ENCODE measurements at regions not wholly inside any gene's neighbourhood (a gene's known extent, or its start where the extent isn't known, plus 50 kb on each side); places are given as distances from the start of the nearest gene placed in this dataset.

DNA sequence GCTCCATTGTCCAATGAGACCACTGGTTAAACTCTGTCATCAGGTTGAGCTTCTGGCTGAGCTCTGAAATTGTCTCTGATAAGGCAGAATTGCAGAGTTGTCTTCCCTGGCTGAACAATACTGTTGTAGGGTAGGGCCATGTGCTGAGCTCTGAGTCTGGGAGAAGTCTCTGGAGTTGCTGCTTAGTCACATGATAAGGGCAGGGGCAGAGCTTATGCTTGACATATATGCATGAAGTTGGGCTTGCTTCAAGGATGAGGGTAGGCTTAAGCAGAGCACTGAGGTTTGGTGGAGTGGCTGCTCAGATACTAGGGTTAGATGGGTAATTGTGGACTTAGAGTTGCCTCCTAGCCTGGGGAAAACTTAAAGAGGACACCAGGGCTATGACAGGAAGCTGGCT lies 946.3 kb upstream of the MIR17HG start:
- DNase-seq, result no peak

DNA sequence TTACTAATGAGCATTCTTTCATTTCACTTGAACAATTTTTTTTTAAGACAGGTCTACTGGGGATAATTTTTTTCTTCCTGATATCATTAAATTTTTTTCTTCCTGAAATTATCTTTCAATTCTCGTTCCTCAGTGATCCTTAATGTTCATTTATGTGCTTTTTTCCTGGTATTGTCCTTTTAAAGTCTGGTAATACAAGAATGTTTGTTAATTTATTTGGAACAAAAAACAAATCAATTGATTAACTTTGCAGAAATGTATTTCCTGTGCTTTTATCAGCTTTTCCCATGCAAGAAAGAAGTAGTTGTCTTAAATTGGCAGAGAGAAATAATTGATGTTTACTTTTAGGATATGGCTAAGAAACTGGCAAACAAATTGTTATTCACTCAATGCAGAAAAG lies 945.4 kb upstream of the MIR17HG start:
- no peak for DNase-seq

DNA sequence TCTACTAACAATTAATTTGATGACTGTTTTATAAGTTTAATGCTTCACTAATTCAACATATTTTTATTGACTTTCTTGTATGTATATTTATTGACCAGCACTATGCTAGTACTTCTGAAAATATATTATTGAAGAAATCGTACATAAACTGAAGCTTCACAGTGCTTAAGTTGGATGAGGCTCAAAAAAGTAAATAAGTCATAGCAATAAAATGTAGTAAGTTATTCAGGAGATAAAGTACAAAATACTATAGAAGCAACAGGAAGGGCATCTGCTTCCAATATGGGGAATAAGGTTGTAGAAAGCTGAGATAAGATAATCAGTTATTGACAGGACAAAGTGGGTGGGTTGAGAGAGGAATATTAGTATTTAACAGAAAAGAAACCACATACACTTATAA lies 944.9 kb upstream of the MIR17HG start:
- DNase-seq, result no peak

DNA sequence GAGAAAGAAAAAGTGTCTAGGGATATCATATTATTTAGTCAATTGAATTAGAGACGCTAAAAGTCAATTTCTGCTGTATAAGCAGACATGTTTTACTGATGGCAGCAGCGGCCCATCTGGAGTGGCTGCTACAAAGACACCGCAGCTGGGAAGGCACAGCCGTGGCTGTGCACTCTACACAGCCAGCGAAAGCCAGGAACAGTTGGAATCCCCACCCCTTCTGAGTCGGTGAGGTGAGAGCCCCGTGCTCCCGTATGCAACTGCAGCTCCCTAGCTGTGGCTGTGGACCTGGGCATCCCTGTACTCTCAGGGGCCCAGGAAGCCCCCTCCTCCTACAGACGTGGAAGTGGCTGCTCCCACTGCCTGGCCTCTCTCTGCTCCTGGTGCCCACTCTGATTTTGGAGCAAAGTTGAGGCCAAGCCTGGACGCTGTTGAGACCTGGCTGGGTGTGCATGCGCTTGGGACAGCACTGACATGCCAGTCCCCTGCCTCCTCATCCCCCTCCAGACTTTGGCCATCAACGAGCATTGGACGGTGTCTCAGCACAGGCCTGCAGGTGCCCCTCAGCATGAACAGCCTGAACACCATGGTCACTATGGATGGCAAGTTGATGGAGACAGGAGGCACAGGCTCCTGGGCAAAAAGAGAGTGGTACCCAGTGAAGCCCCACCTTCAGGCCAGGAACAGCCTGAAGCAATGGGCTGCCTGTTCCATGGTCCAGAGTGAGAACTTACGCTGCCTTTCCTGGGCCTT lies 944.0 kb upstream of the MIR17HG start:
- DNase-seq, result no peak

DNA sequence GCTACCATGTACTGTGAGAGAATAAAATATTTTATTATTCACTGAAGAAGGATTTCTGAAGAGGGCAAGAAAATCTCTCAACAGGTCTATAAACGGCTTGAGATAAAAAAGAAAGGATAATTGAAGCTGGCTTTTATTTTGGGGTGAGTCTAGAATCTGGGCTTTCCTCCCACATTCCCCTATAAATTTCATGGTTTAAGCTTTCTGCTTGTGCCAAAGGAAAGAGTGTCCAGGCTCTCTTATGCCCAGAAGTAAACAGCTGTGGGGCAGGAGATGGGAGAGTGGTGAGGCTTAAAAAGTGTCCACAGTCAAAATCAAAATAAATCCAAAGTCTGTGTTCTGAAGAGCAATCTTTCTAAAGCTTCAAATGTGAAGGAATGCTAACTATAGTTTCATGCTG lies 942.2 kb upstream of the MIR17HG start:
- DNase-seq, result no peak

DNA sequence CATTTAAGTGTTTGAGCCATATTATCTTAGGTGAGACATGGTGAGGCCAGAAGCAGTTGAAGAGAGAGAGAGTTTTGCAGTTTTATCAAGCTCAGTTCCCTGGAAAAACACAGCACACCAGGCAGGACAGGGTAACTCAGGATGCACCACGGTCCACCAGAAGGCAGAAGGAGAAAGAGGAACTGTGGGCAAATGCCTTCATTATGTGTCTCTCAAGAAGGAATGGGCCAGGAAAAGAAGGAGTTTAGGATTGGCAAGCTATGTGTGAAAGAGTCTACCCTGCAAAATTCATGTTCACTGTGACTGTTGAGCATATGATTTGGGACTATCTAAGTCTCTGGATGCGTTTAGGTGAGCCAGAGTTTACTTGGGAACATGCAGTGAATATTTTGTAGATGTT lies 934.5 kb upstream of the MIR17HG start:
- no peak for DNase-seq

DNA sequence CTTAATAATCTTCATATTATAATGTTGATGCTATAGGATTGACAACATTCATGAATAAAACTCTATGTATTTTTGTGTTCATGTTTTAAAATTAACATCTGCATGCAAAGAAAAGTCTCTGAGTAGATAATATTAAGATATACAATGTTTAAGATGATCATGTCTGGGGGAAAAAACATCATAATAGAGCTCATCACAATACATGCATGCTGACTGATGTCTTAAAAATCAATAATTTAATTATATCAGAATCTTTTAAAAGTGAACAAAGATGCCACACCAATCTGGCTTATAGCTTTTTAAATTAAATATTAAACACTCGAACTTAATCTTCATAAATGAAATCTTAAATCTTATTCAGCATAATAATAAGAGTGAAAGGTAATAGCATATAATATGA lies 933.9 kb upstream of the MIR17HG start:
- no peak for DNase-seq

DNA sequence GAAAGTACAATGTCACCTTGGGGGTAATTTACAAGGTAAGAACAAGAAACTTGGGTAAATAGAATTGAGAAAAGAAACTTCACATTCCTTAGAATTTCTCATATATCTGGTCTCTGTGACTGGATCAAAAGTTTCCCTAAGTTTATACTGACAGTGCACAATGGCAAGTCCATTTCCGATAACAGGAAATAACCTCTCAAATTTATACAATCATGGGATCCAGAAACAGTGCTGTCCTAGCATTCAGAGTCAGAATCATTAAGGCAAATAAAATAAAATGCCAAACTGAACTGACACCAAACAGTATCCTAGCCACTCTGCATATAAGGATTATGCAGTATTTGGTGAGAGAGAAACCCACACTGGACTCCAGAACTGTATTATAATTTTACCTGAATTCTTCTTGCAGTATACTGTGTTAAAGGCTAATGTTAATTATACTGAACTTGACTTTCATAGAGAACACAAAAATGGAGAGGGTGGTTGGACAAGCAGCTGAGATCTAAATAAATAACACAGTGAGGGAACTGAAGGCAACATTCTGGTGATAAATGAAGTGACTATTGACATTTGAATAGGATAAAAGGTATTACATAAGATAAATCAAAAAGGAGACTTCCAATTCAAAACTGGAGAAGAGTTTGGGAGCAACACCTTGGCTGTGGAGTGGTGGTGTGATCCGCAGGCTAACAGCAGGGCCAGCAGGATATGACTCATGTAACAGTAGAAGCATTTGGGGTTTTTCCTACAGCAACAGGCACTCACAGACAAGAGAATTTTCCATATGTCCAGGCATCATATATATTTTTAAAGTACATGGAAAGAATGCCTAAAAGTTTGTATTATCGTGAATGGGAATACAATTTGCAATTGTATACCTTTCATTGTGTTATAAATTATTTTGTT lies 932.5 kb upstream of the MIR17HG start:
- DNase-seq, result no peak

DNA sequence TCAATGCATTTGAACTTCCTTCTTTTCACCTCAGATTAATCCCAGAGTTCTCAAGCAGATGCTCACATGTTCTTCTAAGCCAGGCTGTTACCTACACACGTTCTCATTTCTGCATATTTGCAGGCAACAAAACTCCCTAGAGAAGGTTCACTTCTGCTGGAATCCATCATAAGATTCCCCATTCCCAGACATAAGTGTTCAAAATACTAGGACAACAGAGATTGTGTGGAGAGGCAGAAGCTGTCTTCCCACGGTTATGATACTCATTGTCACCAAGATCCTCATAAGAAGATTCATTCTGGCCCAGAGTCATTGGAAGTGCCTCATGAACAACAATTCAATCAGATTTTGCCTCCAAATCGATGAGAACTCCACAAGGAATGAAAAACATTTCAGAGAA lies 931.6 kb upstream of the MIR17HG start:
- no peak for DNase-seq

DNA sequence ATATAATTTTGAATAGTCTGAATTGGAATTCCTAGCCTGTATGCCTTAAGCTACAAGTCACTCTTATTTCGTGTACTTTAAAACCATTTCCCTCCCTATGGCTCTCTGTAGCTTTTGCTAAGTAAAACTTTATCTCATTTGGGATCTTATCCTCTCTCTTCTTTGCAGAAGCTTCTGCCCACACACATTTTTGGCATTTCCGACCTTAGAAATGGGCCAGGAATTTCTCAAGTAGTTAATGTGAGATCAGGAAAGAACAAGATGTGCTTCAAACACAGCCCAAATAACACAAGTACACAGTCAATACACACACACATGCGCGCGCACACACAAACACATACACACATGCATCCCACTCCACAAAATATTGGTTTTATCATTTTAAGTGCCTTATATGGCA lies 931.0 kb upstream of the MIR17HG start:
- no peak for DNase-seq

DNA sequence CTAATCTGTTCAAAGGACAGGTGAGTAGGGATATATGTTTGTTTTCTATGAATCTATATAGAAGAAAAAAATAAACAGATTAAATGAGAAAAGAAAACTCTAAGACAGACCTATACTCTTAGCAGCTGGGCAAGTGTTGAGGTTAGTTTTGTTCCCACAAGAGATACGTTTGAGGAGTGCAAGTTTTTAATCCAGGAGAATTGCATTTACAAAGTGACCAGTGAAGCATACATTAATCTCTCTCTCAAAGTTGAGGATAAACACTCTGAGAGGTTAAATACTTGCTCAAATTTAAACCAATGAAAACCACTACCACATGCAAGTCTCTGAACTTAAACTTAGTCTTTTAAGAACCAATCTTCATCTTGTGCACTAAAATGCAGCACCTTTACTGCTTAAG lies 930.5 kb upstream of the MIR17HG start:
- DNase-seq, result no peak

DNA sequence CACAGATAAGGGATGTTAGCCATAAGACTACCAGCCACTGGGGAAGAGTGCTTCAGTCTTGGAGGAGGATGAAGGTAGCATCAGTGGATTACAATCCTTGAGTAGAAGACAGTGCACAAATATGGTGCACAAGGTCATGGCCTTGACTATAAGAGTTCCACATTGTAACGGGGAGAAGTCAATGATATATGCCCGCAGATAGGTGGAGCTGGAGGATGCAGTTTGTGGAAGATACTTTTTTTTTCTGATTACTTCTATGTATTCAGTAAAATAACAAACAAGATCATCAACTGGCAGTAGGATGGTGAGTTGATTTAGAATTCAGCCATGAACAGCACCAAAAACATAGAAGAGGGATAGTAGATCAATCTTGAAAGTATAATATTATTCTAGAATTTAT lies 926.8 kb upstream of the MIR17HG start:
- DNase-seq, result no peak

DNA sequence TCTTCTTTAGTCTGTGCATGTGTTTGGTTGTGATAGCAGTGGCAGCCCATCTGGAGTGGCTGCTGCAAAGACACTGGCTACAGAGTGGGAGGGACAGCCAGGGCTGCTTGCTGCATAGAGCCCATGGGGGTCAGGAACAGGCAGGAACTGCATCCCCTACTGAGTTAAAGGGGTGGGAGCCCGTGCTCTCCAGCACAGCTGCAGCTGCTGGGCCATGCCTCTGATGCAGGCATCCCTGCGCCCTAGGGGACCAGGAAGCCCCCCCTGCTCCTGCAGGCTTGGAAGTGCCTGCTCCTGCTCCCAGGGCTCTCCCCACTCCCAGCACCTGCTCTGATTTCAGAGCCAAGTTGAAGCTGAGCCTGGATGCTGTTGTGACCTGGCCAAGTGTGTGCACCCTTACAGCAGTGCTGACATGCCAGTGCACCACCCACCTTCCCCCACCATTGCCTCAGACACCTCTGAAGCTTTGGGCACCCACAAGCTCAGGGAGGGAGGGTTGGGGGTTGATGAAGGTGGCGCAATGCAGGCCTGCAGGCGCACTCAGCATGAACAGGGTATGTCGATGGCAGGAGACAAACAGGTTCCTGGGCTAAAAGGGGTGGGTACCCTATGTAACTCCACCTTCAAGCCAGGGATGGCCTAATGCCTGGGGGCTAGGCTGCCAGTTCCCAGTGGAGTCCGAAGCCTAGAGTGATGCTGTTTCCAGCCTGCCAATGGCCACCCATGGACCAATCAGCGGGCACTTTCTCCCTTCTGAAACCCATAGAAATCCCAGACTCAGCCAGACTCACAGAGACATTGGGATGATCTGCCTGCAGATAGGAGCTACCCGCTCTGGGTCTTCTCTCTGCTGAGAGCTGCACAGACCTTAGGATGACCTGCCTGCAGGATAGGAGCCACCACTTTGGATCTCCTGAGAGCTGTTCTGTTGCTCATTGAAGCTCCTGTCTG lies 919.9 kb upstream of the MIR17HG start:
- no peak for DNase-seq

DNA sequence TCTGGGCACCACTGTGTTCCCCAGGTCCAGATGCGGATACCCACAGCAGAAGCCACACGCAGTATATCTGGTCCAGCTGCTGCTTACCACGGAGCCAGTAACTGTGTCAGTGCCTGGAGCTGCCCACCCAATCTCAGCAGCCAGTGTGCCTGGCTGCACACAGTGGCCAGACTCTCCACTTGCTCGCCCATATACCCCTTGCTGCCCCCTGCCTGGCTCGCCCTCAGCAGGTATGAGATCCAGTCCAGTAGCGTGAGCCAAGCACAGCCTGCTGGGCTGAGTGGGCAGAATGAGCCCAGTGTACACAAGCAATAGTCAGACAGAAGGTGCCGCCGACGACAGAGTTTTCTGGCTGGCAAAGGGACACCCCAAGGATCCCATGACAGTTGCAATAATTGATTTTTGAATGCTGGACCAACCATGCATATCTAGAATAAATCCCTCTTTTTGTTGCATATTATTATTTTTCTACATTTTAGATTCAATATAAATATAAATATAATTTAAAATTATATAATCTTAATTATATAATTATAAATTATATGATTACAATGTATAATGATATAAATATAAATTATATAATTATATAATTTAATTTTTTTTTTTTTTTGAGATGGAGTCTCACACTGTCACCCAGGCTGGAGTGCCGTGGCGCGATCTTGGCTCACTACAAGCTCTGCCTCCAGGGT lies 918.8 kb upstream of the MIR17HG start:
- no peak for DNase-seq

DNA sequence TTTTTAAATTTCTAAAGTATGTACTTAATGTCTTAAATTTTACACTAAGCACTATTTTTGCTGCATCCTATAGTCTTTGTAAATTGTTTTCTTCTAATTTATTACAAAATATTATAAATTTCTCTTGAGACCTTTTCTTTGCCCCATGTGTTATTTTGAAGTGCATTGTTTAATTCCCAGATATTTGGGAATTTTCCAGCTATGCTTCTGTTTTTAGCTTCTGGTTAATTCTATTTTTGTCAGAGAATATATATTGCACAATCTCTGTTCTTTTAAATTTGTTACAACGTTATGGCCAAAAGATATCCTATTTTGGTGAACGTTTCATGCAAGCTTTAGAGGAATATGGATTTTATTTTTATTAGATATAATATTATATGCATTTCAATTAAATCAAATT lies 917.4 kb upstream of the MIR17HG start:
- DNase-seq, result no peak

DNA sequence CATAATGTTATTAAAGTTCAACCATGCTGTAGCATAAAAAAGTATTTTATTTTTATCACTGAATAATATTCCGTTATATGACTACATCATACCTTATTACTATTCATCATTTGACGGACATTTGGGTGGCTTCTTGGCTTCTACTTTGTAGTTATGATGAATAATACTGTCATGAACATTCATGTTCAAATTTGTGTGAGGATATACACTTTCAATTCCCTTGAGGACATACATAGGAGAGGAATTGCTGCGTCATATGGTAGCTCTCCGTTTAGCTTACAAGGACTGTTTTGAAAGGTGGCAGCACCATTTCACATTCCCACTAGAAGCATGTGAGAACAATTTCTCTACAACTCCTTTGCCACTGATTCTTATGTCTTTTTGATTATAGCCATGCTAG lies 910.8 kb upstream of the MIR17HG start:
- DNase-seq, result no peak

DNA sequence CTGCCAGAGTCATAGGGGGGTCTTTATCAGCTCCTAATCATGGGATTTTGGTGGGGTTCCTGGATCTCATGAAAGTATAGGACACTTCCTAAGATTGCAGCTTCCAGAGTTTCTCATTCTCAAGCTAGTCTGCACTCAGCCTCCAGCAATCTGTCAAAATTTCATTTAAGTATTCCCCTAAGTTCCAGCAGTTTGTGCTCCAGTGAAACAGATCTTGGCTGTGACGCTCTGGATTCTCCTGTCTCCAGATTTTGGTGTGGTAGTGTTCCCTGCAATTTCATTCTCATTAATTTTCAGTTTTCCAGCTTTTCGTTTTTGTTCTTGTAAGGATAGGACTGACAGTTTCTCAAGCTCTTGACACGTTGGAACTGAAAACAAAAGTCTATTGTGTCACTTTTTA lies 908.9 kb upstream of the MIR17HG start:
- no peak for DNase-seq

DNA sequence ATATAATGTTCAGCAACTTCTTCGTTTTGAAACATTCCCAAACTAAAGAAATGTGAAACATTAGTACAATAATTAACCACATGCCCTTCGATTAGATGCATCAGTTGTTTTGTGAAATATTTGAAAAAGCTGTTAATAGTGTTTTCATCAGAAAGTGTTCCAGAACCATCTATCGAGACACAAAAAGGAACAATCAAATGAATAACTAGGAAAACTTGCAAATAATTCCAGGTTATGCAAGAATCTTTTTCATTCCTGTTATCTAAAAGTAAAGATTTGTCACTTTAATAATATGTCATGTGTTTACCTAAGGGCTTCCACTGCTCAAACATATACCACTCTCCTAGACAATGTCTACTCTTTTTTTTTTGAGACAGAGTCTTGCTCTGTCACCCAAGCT lies 904.2 kb upstream of the MIR17HG start:
- no peak for DNase-seq

DNA sequence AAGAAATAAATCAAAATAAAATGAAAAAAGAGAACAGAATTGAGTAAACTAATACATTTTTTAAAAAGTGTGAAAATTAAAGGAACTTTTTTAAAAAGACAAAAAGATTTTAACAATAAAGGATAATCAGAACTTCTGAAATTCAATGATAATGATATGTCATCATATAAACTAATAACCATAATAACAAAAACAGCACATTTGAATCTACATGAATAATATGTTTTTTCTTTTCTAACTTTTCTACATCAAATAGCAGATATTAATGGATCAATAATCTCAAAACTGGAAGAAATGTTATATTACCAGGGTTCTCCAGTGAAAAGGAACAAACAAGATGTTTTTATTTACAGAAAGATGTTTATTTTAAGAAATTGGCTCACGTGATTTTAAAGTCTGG lies 903.3 kb upstream of the MIR17HG start:
- no peak for DNase-seq

DNA sequence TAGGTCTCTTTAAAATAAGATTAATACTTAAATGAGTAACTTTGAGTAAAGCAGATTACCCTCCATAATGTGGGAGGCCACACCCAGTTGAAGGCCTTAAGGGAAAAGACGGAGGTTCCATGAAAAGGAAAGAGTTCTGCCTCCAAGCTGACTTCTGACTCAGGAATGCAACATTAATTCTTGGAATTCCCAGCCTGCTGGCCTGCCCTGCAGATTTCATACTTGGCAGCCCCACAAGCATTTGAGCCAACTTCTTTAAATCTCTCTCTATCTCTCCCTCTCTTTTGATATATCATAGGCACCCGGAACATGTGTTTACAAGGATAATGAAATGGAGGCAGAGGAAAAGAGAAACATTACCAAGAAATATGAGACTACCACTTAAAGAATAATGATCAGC lies 902.3 kb upstream of the MIR17HG start:
- no peak for DNase-seq

DNA sequence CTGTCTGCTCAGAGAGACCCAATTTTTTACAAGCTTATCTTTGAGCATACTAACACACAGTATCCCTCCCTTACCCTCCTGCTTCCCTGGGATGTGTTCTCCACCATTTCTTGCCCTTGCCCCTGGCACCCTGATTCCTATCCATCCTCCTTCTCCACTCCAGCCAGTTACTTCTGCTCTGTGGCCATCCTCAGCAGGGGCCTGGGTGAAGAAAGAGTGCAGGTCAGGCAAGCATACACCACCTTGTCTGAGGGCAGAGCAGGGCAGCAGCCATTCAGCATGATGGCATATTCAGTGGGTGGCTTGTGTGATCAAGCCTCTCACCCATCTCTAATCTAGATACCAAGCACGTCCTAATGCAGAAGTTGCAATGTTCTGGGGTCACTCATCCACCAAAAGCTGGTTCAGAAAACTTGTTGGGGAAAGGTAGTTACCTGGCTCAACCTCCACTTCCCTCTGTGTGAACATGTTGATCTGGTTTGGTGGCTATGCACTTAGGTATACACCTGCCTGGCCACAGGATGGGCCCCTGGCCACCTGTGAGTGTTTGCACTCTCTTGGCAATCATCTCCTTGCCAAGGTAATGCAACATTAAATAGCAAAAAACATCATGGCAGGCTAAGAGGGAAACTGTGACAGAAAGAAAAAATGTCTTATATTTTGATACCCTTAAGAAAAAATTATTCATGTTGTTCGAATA lies 900.3 kb upstream of the MIR17HG start:
- DNase-seq, result no peak

DNA sequence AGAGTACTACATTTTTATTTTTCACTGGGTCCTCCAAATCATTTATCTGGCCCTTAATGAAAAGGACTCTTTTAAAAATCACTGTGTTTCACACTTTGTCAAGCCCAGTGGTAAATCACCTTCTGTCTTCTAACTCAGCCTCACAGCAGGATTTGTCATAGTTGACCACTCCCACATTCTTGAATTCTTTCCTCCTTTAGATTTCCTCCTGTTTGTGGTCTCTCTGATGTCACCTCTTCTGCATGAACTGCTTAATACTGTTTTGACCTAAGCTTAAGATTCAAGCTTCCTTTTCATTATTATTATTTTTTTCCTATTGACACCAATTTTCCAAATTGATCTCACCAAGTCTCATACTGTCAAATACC lies 899.8 kb upstream of the MIR17HG start:
- no peak for DNase-seq

All from activated effector memory CD4-positive, alpha-beta T cell treated with anti-CD3 and anti-CD28 coated beads, Interleukin-2, amount 50 U/mL, for 16 hours (primary cell).